Calu3 (cell line): ENCODE measurements at regions not wholly inside any gene's neighbourhood (a gene's known extent, or its start where the extent isn't known, plus 50 kb on each side); places are given as distances from the start of the nearest gene placed in this dataset.
A peak's percentile ranks its signal among the peaks of the same experiment; 100 is the strongest.

Source experiments
- BruUV-seq: library from RNA; stranded (reverse); fragments of 400-500 nt; replicated peaks from 2 replicates; lab custom pipeline; 2021; lab: Mats Ljungman, UMichigan
- CTCF ChIA-PET: fragments of 300-600 bp; sonication (Branson Sonifier 250); formaldehyde crosslinking; loops from one replicate; lab custom pipeline; 2022; ENCODE audit warnings: antibody characterized with exemption; lab: Charles Lee
- DNase-seq: peaks from one replicate; pipeline ENCODE4 v3.0.0; 2022
- H3K27ac Mint-ChIP-seq: one replicate; pipeline ENCODE4 v1.8.0; 2022; ENCODE audit warnings: mixed read lengths; ENCODE audit not compliant: unreplicated experiment
- H3K27me3 Mint-ChIP-seq: one replicate; pipeline ENCODE4 v1.8.0; 2022; ENCODE audit warnings: mixed read lengths; ENCODE audit not compliant: unreplicated experiment
- H3K36me3 Mint-ChIP-seq: one replicate; pipeline ENCODE4 v1.8.0; 2022; ENCODE audit warnings: mild to moderate bottlenecking, moderate library complexity, mixed read lengths; ENCODE audit not compliant: insufficient read depth, unreplicated experiment
- H3K4me1 Mint-ChIP-seq: one replicate; pipeline ENCODE4 v1.8.0; 2022; ENCODE audit warnings: mild to moderate bottlenecking, low read depth, mixed read lengths; ENCODE audit not compliant: unreplicated experiment
- H3K4me3 Mint-ChIP-seq: one replicate; pipeline ENCODE4 v1.8.0; 2022; ENCODE audit warnings: mild to moderate bottlenecking, low read depth, moderate library complexity, mixed read lengths; ENCODE audit not compliant: unreplicated experiment
- H3K9me3 Mint-ChIP-seq: one replicate; pipeline ENCODE4 v1.8.0; 2022; ENCODE audit warnings: low read depth, mixed read lengths; ENCODE audit not compliant: unreplicated experiment
- intact Hi-C: fragments of 100-400 bp; cut with micrococcal nuclease; formaldehyde crosslinking; loops from one replicate; pipeline ENCODE4 v1.10.0; 2022; ENCODE audit not compliant: unreplicated experiment
- TF ChIP-seq, protein P1 (sequence below): fragments of 200-600 bp; IDR thresholded peaks from one replicate; pipeline ENCODE4 v1.8.0; 2022; ENCODE audit warnings: antibody characterized with exemption; ENCODE audit not compliant: unreplicated experiment

DNA sequence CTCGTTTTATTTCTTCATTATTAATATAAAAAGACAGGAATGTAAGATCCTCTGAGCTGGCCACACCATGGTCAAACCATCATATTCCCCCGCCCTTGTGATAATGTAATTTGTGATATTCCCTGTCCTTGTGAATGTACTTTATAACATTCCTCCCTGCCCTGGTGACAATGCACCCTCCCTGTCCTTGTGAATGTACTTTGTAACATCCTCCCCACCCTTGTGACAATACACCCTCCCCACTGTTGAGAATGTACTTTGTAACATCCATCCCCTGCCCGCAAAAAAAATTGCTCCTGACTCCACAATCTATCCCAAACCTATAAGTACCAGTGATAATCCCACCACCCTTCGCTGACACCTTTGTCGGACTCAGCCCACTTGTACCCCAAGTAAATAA is 211.0 kb downstream of the MBD2 start:
- H3K27ac Mint-ChIP-seq: no peak overlapping the region
- H3K4me1 Mint-ChIP-seq: no peaks in the 10 kb centered on the region
- intact Hi-C loops: no loop called here
- no peak for DNase-seq
- peaks cover 5% of the 10 kb centered on the region for H3K9me3 Mint-ChIP-seq
- no peak overlapping the region for H3K4me3 Mint-ChIP-seq
- no TSS peak for BruUV-seq
- CTCF ChIA-PET: no interaction called here
- no peaks in the 10 kb centered on the region for H3K36me3 Mint-ChIP-seq
- H3K27me3 Mint-ChIP-seq: no peaks in the 10 kb centered on the region
- TF ChIP-seq, protein P1, sequence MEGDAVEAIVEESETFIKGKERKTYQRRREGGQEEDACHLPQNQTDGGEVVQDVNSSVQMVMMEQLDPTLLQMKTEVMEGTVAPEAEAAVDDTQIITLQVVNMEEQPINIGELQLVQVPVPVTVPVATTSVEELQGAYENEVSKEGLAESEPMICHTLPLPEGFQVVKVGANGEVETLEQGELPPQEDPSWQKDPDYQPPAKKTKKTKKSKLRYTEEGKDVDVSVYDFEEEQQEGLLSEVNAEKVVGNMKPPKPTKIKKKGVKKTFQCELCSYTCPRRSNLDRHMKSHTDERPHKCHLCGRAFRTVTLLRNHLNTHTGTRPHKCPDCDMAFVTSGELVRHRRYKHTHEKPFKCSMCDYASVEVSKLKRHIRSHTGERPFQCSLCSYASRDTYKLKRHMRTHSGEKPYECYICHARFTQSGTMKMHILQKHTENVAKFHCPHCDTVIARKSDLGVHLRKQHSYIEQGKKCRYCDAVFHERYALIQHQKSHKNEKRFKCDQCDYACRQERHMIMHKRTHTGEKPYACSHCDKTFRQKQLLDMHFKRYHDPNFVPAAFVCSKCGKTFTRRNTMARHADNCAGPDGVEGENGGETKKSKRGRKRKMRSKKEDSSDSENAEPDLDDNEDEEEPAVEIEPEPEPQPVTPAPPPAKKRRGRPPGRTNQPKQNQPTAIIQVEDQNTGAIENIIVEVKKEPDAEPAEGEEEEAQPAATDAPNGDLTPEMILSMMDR: no peak

DNA sequence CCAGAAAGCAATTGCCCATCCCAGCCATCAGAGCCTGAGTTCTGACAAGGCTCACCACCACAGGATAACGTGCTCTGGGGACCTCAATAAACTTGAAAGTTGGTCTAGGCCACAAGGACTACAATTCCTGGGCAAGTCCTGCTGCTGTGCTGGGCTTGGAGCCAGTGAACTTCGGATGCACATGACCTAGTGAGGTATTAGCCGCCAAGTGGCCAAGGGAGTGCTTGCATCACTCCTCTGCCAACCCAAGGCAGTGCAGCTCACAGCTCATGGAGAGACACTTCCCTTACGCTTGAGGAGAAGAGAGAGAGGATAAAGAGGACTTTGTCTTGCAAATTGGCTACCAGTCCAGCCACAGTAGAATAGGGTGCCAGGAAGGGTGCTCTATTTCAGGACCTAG is 219.6 kb downstream of the MBD2 start:
- intact Hi-C loops: no loop called here
- BruUV-seq: no TSS peak
- no peaks in the 10 kb centered on the region for H3K27me3 Mint-ChIP-seq
- no peak overlapping the region for H3K4me3 Mint-ChIP-seq
- CTCF ChIA-PET: no interaction called here
- H3K27ac Mint-ChIP-seq: no peak overlapping the region
- peaks cover 6% of the 10 kb centered on the region for H3K9me3 Mint-ChIP-seq
- H3K36me3 Mint-ChIP-seq: no peaks in the 10 kb centered on the region
- TF ChIP-seq, protein P1: no peak
- DNase-seq: peak; percentile 2
- no peaks in the 10 kb centered on the region for H3K4me1 Mint-ChIP-seq

DNA sequence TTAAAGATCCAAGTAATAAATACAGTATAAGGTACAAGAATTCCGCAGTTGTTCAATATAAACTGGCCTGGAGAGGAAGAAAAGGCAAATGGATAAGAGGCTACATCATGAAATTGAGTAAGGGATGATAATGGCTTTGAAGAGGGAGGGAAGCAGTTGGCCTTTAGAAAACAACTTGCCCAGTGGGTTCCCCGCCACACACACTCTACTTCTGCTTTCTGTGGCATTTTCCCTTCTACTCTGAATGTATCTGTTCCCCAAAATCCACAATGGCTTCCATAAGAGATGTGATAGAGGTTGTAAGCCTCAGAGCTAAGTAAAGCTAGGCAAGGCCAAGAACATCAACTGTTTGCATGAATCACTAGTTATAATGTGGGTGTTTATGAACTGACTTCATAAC is 221.3 kb downstream of the MBD2 start:
- H3K4me3 Mint-ChIP-seq: no peak overlapping the region
- H3K4me1 Mint-ChIP-seq: no peaks in the 10 kb centered on the region
- TF ChIP-seq, protein P1: no peak
- H3K27ac Mint-ChIP-seq: no peak overlapping the region
- H3K9me3 Mint-ChIP-seq: peaks cover 6% of the 10 kb centered on the region
- intact Hi-C loops: no loop called here
- CTCF ChIA-PET: no interaction called here
- no peaks in the 10 kb centered on the region for H3K27me3 Mint-ChIP-seq
- no peaks in the 10 kb centered on the region for H3K36me3 Mint-ChIP-seq
- DNase-seq: no peak
- BruUV-seq: no TSS peak

DNA sequence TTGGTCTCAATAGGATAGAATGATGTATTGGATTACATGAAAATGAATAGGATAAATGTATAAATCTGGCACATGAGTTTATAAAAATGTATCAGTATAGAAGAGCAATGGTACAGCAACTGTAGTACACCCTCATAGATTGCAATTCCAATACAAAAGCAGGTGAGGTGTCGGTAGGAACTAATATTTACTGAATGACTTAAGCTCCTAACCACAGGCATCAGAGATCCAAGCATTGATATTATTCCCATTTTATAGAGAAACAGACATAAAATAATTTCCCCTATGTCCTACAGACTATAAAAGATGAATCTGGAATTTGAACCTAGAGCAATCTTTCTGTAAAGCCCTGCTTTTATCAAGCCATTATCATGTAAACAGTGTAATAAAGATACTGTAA is 227.4 kb downstream of the MBD2 start:
- H3K9me3 Mint-ChIP-seq: peaks cover 4% of the 10 kb centered on the region
- no peaks in the 10 kb centered on the region for H3K27me3 Mint-ChIP-seq
- no peak overlapping the region for H3K27ac Mint-ChIP-seq
- TF ChIP-seq, protein P1: no peak
- no TSS peak for BruUV-seq
- no peaks in the 10 kb centered on the region for H3K4me1 Mint-ChIP-seq
- intact Hi-C loops: no loop called here
- no peak for DNase-seq
- no peak overlapping the region for H3K4me3 Mint-ChIP-seq
- H3K36me3 Mint-ChIP-seq: no peaks in the 10 kb centered on the region
- CTCF ChIA-PET: no interaction called here
